ENCODE measurements at regions not wholly inside any gene's neighbourhood (a gene's known extent, or its start where the extent isn't known, plus 50 kb on each side); places are given as distances from the start of the nearest gene placed in this dataset.

DNA sequence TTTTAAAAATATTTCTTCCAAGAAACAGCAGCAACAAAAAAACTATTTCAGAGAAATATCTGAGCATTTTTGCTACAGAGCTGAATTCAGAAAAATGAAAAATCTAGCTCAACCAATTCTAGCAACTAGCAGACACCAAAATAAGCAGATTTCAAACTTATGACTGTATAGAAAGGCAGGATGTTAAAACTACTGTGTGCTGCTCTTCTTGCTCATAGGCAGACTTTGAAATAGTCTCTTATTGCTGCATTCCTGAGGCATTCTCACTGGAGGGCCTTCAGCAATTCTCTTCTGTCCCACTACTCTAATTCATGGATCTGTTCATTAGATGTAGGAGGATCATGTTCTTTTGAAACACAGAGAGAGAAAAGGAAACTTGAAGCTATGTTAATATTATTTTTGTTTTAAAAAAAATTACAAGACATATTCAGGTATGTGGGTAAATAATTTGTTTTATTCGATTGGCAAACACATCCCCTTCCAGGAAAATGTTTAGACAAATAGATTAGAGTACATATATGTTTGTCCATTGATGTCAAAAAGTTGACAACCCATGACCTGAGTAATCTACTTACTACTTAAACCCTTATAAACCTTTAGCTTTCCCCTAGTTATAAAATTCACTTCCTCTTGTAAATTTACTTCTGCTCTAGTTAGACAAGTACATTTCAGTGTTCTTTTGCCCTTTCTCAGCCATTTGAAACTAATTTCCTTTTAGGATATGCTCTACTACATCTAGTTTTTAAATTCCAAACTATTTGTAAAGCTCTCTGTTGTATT is 428.2 kb upstream of the POT1 start:
- TF ChIP-seq, protein P1, sequence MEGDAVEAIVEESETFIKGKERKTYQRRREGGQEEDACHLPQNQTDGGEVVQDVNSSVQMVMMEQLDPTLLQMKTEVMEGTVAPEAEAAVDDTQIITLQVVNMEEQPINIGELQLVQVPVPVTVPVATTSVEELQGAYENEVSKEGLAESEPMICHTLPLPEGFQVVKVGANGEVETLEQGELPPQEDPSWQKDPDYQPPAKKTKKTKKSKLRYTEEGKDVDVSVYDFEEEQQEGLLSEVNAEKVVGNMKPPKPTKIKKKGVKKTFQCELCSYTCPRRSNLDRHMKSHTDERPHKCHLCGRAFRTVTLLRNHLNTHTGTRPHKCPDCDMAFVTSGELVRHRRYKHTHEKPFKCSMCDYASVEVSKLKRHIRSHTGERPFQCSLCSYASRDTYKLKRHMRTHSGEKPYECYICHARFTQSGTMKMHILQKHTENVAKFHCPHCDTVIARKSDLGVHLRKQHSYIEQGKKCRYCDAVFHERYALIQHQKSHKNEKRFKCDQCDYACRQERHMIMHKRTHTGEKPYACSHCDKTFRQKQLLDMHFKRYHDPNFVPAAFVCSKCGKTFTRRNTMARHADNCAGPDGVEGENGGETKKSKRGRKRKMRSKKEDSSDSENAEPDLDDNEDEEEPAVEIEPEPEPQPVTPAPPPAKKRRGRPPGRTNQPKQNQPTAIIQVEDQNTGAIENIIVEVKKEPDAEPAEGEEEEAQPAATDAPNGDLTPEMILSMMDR (conservative IDR thresholded peaks at IDR 0.05), result no peak
- TF ChIP-seq EZH2 (IDR thresholded peaks at IDR 0.05; ENCODE audit: low read depth), result no peak
